ENCODE measurements at regions not wholly inside any gene's neighbourhood (a gene's known extent, or its start where the extent isn't known, plus 50 kb on each side); places are given as distances from the start of the nearest gene placed in this dataset.

DNA sequence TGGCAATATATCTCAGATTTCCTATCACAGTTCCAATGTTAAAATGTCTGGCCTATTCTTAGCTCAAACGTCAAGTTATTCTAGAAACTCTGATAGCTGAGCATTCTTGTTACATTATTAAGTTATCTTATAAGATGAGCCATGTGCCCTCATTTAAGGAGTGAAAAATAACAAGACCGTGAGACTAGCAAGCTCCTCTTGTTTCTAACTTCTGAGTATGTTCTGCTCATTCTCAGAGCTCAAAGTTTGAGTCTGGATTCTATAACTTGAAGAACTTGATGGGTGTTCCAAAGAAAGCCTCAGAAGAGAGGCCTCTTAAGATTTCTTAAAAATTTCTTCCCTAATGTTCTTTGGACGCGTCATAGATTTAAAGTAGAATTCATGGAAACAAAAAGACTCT, 215.2 kb downstream of the HTR7 start:
- TF ChIP-seq, protein P1, sequence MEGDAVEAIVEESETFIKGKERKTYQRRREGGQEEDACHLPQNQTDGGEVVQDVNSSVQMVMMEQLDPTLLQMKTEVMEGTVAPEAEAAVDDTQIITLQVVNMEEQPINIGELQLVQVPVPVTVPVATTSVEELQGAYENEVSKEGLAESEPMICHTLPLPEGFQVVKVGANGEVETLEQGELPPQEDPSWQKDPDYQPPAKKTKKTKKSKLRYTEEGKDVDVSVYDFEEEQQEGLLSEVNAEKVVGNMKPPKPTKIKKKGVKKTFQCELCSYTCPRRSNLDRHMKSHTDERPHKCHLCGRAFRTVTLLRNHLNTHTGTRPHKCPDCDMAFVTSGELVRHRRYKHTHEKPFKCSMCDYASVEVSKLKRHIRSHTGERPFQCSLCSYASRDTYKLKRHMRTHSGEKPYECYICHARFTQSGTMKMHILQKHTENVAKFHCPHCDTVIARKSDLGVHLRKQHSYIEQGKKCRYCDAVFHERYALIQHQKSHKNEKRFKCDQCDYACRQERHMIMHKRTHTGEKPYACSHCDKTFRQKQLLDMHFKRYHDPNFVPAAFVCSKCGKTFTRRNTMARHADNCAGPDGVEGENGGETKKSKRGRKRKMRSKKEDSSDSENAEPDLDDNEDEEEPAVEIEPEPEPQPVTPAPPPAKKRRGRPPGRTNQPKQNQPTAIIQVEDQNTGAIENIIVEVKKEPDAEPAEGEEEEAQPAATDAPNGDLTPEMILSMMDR (IDR thresholded peaks at IDR 0.05; ENCODE audit: borderline replicate concordance, extremely low read depth, insufficient read depth) = no peak
- Histone ChIP-seq H3K4me3 (ENCODE audit: low read length in 3 of 3) (no peak overlapping the region), H3K9me3 (ENCODE audit: control insufficient read depth in 2 of 3, insufficient read depth in 1 of 3, low read length in 3 of 3) (no peaks in the 10 kb centered on the region), H3K27ac (ENCODE audit: low read depth in 2 of 2, low read length in 2 of 2) (no peak overlapping the region), H3K27me3 (ENCODE audit: control insufficient read depth, insufficient read depth, low read length) (no peaks in the 10 kb centered on the region), H3K36me3 (ENCODE audit: control insufficient read depth in 2 of 3, insufficient read depth in 3 of 3, low read length in 3 of 3) (no peaks in the 10 kb centered on the region), H3K9ac (ENCODE audit: low read length in 3 of 3) (no peak overlapping the region), H3K4me1 (ENCODE audit: control insufficient read depth in 2 of 3, insufficient read depth in 2 of 3, low read depth in 1 of 3, low read length in 3 of 3) (no peaks in the 10 kb centered on the region)
- FAIRE-seq (no peak), DNase-seq (no peak)
- intact Hi-C loops (cut with DNase I) = no loop called here

DNA sequence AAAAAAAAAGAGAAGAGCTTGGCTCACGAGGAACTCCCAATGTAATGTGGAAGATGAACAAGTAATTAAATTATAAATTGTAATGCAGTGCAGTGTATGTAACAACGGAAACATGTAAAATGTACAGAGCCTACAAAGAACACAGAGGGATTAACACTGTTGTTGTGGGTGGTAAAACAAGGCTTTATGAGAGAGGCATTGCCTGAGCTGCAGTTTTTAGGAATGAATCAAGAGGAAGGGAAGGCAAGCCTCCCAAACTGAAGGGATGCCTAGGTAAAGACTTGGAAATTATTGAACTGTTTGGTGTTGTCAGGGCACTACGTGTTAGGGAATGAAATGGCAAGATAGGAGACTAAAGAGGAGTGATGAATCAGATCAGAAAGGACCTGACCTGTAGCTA, 213.7 kb downstream of the HTR7 start:
- H3K9me3 ChIP-seq (ENCODE audit: control insufficient read depth in 2 of 3, insufficient read depth in 1 of 3, low read length in 3 of 3) = no peaks in the 10 kb centered on the region
- intact Hi-C loops (cut with DNase I) = no loop called here
- DNase-seq (no peak), FAIRE-seq (no peak)
- H3K36me3 ChIP-seq (ENCODE audit: control insufficient read depth in 2 of 3, insufficient read depth in 3 of 3, low read length in 3 of 3) = no peaks in the 10 kb centered on the region
- no peaks in the 10 kb centered on the region for H3K4me1 ChIP-seq (ENCODE audit: control insufficient read depth in 2 of 3, insufficient read depth in 2 of 3, low read depth in 1 of 3, low read length in 3 of 3)
- H3K27ac ChIP-seq (ENCODE audit: low read depth in 2 of 2, low read length in 2 of 2) = no peak overlapping the region
- TF ChIP-seq, protein P1 (IDR thresholded peaks at IDR 0.05; ENCODE audit: borderline replicate concordance, extremely low read depth, insufficient read depth) = no peak
- H3K27me3 ChIP-seq (ENCODE audit: control insufficient read depth, insufficient read depth, low read length) = no peaks in the 10 kb centered on the region
- H3K4me3 ChIP-seq (ENCODE audit: low read length in 3 of 3) = no peak overlapping the region
- H3K9ac ChIP-seq (ENCODE audit: low read length in 3 of 3) = no peak overlapping the region

- no peaks in the 10 kb centered on the region for H3K27me3 ChIP-seq (ENCODE audit: control insufficient read depth, insufficient read depth, low read length)
- H3K9me3 ChIP-seq (ENCODE audit: control insufficient read depth in 2 of 3, insufficient read depth in 1 of 3, low read length in 3 of 3) = no peaks in the 10 kb centered on the region
- no peak overlapping the region for H3K4me3 ChIP-seq (ENCODE audit: low read length in 3 of 3)
- H3K9ac ChIP-seq (ENCODE audit: low read length in 3 of 3) = no peak overlapping the region
- TF ChIP-seq, protein P1 (IDR thresholded peaks at IDR 0.05; ENCODE audit: borderline replicate concordance, extremely low read depth, insufficient read depth) = no peak
- H3K36me3 ChIP-seq (ENCODE audit: control insufficient read depth in 2 of 3, insufficient read depth in 3 of 3, low read length in 3 of 3) = no peaks in the 10 kb centered on the region
- FAIRE-seq = no peak
- no peak overlapping the region for H3K27ac ChIP-seq (ENCODE audit: low read depth in 2 of 2, low read length in 2 of 2)
- no peaks in the 10 kb centered on the region for H3K4me1 ChIP-seq (ENCODE audit: control insufficient read depth in 2 of 3, insufficient read depth in 2 of 3, low read depth in 1 of 3, low read length in 3 of 3)
- intact Hi-C loops (cut with DNase I) = no loop called here
- no peak for DNase-seq
These were observed 207.0 kb downstream of the HTR7 start for GRCh38 chr10:90650858-90651257.

GRCh38 chr10:90652519-90652918, 205.3 kb downstream of the HTR7 start:
- TF ChIP-seq, protein P1 (IDR thresholded peaks at IDR 0.05; ENCODE audit: borderline replicate concordance, extremely low read depth, insufficient read depth) = no peak
- no peak overlapping the region for H3K27ac ChIP-seq (ENCODE audit: low read depth in 2 of 2, low read length in 2 of 2)
- no peaks in the 10 kb centered on the region for H3K9me3 ChIP-seq (ENCODE audit: control insufficient read depth in 2 of 3, insufficient read depth in 1 of 3, low read length in 3 of 3)
- H3K9ac ChIP-seq (ENCODE audit: low read length in 3 of 3) = no peak overlapping the region
- no peak overlapping the region for H3K4me3 ChIP-seq (ENCODE audit: low read length in 3 of 3)
- no peaks in the 10 kb centered on the region for H3K27me3 ChIP-seq (ENCODE audit: control insufficient read depth, insufficient read depth, low read length)
- DNase-seq (no peak), FAIRE-seq (no peak)
- intact Hi-C loops (cut with DNase I) = no loop called here
- H3K36me3 ChIP-seq (ENCODE audit: control insufficient read depth in 2 of 3, insufficient read depth in 3 of 3, low read length in 3 of 3) = no peaks in the 10 kb centered on the region
- H3K4me1 ChIP-seq (ENCODE audit: control insufficient read depth in 2 of 3, insufficient read depth in 2 of 3, low read depth in 1 of 3, low read length in 3 of 3) = no peaks in the 10 kb centered on the region

Data from kidney (tissue), 13 donors.